IPS-18c (cell line): ENCODE measurements at regions not wholly inside any gene's neighbourhood (a gene's known extent, or its start where the extent isn't known, plus 50 kb on each side); places are given as distances from the start of the nearest gene placed in this dataset.

Source experiments
- H3K4me3 ChIP-seq: 2 replicates; pipeline ENCODE4 v1.7.0; 2013; ENCODE audit warnings: low read depth, mild to moderate bottlenecking, low read length, moderate library complexity; ENCODE audit not compliant: insufficient read depth
- H3K9me3 ChIP-seq: one replicate; pipeline ENCODE4 v1.6.1; 2013; ENCODE audit warnings: mild to moderate bottlenecking, low read length, moderate library complexity; ENCODE audit not compliant: control insufficient read depth, insufficient read depth

- Histone ChIP-seq H3K9me3 (peaks cover 3% of the 10 kb centered on the region), H3K4me3 (no peak overlapping the region)
Observed at GRCh38 chr16:86661706-86662105, 83.4 kb downstream of the FOXL1 start.

- H3K9me3 ChIP-seq, result peaks cover 3% of the 10 kb centered on the region
- H3K4me3 ChIP-seq, result no peak overlapping the region
Observed at GRCh38 chr16:86662195-86662594, 83.8 kb downstream of the FOXL1 start.

GRCh38 chr16:86662740-86663139, 84.4 kb downstream of the FOXL1 start:
- H3K4me3 ChIP-seq, result no peak overlapping the region
- H3K9me3 ChIP-seq, result peaks cover 3% of the 10 kb centered on the region

- H3K9me3 ChIP-seq, result peaks cover 3% of the 10 kb centered on the region
Observed at GRCh38 chr16:86663685-86664521, 85.6 kb downstream of the FOXL1 start.

GRCh38 chr16:86664522-86665318, 86.4 kb downstream of the FOXL1 start:
- H3K4me3 ChIP-seq, result no peak overlapping the region
- peaks cover 3% of the 10 kb centered on the region for H3K9me3 ChIP-seq

More at GRCh38 chr16:86663685-86664521, 85.6 kb downstream of the FOXL1 start:
- H3K4me3 ChIP-seq, result no peak overlapping the region

GRCh38 chr16:86665319-86665675, 86.9 kb downstream of the FOXL1 start:
- H3K4me3 ChIP-seq, result no peak overlapping the region
- H3K9me3 ChIP-seq, result peaks cover 3% of the 10 kb centered on the region

- Histone ChIP-seq H3K4me3 (no peak overlapping the region), H3K9me3 (peaks cover 3% of the 10 kb centered on the region)
Observed at GRCh38 chr16:86665929-86666328, 87.6 kb downstream of the FOXL1 start.

GRCh38 chr16:86667035-86667434, 88.7 kb downstream of the FOXL1 start:
- H3K9me3 ChIP-seq, result peaks cover 3% of the 10 kb centered on the region
- H3K4me3 ChIP-seq, result no peak overlapping the region

- peaks cover 5% of the 10 kb centered on the region for H3K9me3 ChIP-seq
- no peak overlapping the region for H3K4me3 ChIP-seq
Observed at GRCh38 chr16:86668136-86668910, 90.0 kb downstream of the FOXL1 start.

GRCh38 chr16:86669285-86669805, 91.0 kb downstream of the FOXL1 start:
- peaks cover 5% of the 10 kb centered on the region for H3K9me3 ChIP-seq
- no peak overlapping the region for H3K4me3 ChIP-seq

GRCh38 chr16:86669937-86670749, 91.8 kb downstream of the FOXL1 start:
- H3K9me3 ChIP-seq, result peaks cover 5% of the 10 kb centered on the region

GRCh38 chr16:86670750-86671234, 92.4 kb downstream of the FOXL1 start:
- Histone ChIP-seq H3K9me3 (peaks cover 5% of the 10 kb centered on the region), H3K4me3 (no peak overlapping the region)

More at GRCh38 chr16:86669937-86670749, 91.8 kb downstream of the FOXL1 start:
- no peak overlapping the region for H3K4me3 ChIP-seq

GRCh38 chr16:86671486-86672178, 93.3 kb downstream of the FOXL1 start:
- Histone ChIP-seq H3K4me3 (no peak overlapping the region), H3K9me3 (peaks cover 3% of the 10 kb centered on the region)

GRCh38 chr16:86672179-86672863, 94.0 kb downstream of the FOXL1 start:
- Histone ChIP-seq H3K4me3 (no peak overlapping the region), H3K9me3 (peaks cover 3% of the 10 kb centered on the region)
